ENCODE measurements at regions not wholly inside any gene's neighbourhood (a gene's known extent, or its start where the extent isn't known, plus 50 kb on each side); places are given as distances from the start of the nearest gene placed in this dataset.
"Not testable (repeated sequence)": the region's sequence is repeated elsewhere in the genome, so short reads cannot be mapped to it uniquely, and the experiment has no call there.

DNA sequence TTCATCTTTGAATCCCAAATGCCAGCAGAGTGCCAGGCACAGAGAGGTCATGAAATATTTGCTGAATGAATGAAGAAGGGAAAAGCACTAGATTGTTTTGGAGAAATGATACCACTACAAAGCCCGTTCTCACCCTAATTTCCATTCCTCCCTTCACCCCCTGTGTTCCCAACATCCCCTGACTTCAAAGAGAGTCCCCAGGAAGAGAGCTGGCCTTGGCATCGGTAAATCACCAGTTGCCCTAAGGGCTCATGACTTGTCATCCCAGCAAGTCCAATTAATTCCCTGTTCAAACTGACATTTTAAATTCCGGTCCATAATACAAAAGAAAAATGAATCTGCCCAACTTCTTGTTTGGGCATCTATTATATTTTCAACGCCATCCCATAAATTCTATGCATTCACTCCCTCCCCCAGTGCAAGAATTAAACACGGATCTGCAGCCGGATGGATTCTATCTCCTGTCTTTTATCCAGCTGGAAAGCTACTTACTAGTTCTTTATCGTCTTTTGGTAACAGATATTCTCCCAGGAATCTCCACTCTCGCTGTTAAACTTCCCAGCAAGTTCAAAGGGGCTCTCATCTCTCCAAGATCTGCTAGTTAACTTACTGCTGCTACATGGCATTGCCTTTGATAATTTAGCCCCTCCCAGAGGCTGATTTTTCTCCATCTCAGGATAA, 63.9 kb upstream of the TSC22D2 start:
- TF ChIP-seq, protein P1, sequence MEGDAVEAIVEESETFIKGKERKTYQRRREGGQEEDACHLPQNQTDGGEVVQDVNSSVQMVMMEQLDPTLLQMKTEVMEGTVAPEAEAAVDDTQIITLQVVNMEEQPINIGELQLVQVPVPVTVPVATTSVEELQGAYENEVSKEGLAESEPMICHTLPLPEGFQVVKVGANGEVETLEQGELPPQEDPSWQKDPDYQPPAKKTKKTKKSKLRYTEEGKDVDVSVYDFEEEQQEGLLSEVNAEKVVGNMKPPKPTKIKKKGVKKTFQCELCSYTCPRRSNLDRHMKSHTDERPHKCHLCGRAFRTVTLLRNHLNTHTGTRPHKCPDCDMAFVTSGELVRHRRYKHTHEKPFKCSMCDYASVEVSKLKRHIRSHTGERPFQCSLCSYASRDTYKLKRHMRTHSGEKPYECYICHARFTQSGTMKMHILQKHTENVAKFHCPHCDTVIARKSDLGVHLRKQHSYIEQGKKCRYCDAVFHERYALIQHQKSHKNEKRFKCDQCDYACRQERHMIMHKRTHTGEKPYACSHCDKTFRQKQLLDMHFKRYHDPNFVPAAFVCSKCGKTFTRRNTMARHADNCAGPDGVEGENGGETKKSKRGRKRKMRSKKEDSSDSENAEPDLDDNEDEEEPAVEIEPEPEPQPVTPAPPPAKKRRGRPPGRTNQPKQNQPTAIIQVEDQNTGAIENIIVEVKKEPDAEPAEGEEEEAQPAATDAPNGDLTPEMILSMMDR (IDR thresholded peaks at IDR 0.05) = no peak
- H3K27me3 ChIP-seq (replicated peaks; ENCODE audit: insufficient read depth) = no peaks in the 10 kb centered on the region
- H3K27ac ChIP-seq = no peak overlapping the region
- no peak overlapping the region for H3K4me3 ChIP-seq
- DNase-seq (ENCODE audit: low spot score) (no peak), ATAC-seq (ENCODE audit: insufficient number of reproducible peaks, low FRiP score, low read depth) (no peak)
- peaks cover 20 to 35% of the 10 kb centered on the region in 2 donors for H3K4me1 ChIP-seq (ENCODE audit: control insufficient read depth in 1 of 2, low read depth in 2 of 2)
- no peaks in the 10 kb centered on the region for H3K9me3 ChIP-seq
- H3K36me3 ChIP-seq = no peaks in the 10 kb centered on the region

DNA sequence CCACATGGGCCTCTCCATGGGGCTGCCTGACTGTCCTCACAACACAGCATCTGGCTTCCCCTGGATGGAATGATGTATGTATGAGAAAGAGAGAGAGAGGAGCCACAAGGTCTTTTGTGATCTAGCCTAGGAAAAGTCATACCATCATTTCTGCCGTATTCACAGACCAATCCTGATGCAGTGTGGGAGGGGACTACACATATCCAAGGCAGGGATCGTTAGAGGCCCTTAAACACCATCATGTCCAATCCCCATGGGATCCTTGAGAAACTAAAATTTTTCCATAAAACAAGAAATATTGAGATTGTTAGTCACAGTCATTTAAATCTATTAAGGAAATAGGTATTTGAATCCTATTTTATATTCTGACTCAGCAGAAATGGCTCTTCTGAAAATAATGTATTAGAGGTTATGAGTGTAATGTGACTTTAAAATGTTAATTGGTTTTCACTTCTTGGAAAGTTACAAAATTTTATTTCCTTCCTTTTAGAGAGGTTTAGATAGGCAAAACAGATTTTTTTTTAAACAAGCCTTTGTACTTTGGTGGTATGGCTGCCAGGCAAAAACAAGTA, 65.1 kb upstream of the TSC22D2 start:
- no peak overlapping the region for H3K27ac ChIP-seq
- peaks cover 11 to 26% of the 10 kb centered on the region in 2 donors for H3K4me1 ChIP-seq (ENCODE audit: control insufficient read depth in 1 of 2, low read depth in 2 of 2)
- TF ChIP-seq, protein P1 (IDR thresholded peaks at IDR 0.05) = no peak
- no peaks in the 10 kb centered on the region for H3K36me3 ChIP-seq
- no peaks in the 10 kb centered on the region for H3K9me3 ChIP-seq
- no peak for ATAC-seq (ENCODE audit: insufficient number of reproducible peaks, low FRiP score, low read depth)
- H3K4me3 ChIP-seq = no peak overlapping the region
- no peak for DNase-seq (ENCODE audit: low spot score)
- no peaks in the 10 kb centered on the region for H3K27me3 ChIP-seq (replicated peaks; ENCODE audit: insufficient read depth)

DNA sequence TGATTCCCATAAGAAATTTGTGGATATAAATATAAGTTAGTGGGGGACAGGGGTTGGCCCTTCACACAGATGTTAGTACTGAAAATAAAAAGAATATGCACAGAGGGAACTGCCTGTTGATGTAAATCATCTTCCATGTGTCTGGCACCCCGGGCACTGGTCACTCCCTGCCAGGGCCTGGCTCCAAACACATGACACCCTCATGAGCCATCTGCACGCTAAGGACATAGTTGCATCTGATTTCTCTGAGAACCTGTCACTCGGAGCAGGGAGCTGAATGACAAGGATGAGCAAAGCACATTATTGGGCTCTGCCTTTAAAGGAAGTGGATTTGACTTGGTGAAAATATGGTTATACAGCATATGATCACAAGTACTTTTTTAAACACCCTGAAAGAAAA, 66.2 kb upstream of the TSC22D2 start:
- H3K4me3 ChIP-seq = no peak overlapping the region
- H3K4me1 ChIP-seq (ENCODE audit: control insufficient read depth in 1 of 2, low read depth in 2 of 2) = peaks cover 3 to 15% of the 10 kb centered on the region in 2 donors
- no peak for ATAC-seq (ENCODE audit: insufficient number of reproducible peaks, low FRiP score, low read depth)
- no peak overlapping the region for H3K27ac ChIP-seq
- H3K9me3 ChIP-seq = no peaks in the 10 kb centered on the region
- no peaks in the 10 kb centered on the region for H3K27me3 ChIP-seq (replicated peaks; ENCODE audit: insufficient read depth)
- H3K36me3 ChIP-seq = no peaks in the 10 kb centered on the region
- DNase-seq (ENCODE audit: low spot score) = no peak
- TF ChIP-seq, protein P1 (IDR thresholded peaks at IDR 0.05) = no peak

DNA sequence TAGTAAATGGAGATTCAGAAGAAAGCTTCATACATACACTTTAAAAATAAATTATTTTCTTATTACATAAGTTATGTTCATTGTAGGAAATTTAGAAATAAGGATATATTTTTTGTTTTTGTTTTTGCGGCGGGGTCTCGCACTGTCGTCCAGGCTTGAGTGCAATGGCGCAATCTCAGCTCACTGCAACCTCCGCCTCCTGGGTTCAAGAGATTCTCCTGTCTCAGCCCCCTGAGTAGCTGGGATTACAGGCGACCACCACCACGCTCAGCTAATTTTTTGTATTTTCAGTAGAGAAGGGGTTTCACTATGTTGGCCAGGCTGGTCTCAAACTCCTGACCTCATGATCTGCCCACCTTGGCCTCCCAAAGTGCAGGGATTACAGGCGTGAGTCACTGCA, 71.7 kb upstream of the TSC22D2 start:
- not testable (repeated sequence) for H3K36me3 ChIP-seq; ATAC-seq (ENCODE audit: insufficient number of reproducible peaks, low FRiP score, low read depth); H3K27ac ChIP-seq; H3K4me1 ChIP-seq (ENCODE audit: control insufficient read depth in 1 of 2, low read depth in 2 of 2); H3K4me3 ChIP-seq; H3K9me3 ChIP-seq; H3K27me3 ChIP-seq (replicated peaks; ENCODE audit: insufficient read depth); DNase-seq (ENCODE audit: low spot score)

DNA sequence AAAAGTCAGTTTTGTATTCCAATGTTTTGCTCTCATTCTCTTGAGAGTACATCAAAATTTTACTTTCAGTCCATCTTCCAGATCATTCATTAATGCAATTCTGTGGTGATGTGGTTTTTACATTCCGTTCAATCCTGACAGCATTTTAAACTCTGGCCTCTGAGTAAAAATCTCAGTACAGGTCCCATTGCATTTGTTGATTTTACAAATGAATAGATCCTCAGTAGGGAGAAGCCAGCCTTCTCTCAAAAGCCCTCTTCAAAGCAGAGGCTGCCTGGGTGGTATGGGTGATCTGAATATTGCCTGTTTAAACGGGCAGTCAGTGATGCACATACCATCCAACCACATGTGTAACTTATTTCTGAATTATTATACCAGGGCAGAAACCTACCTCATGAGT, 72.5 kb upstream of the TSC22D2 start:
- H3K36me3 ChIP-seq = no peaks in the 10 kb centered on the region
- no peak overlapping the region for H3K4me3 ChIP-seq
- no peak for ATAC-seq (ENCODE audit: insufficient number of reproducible peaks, low FRiP score, low read depth)
- H3K27me3 ChIP-seq (replicated peaks; ENCODE audit: insufficient read depth) = no peaks in the 10 kb centered on the region
- no peak for DNase-seq (ENCODE audit: low spot score)
- TF ChIP-seq, protein P1 (IDR thresholded peaks at IDR 0.05) = no peak
- no peak overlapping the region for H3K27ac ChIP-seq
- no peaks in the 10 kb centered on the region for H3K9me3 ChIP-seq
- H3K4me1 ChIP-seq (ENCODE audit: control insufficient read depth in 1 of 2, low read depth in 2 of 2) = no peaks in the 10 kb centered on the region

DNA sequence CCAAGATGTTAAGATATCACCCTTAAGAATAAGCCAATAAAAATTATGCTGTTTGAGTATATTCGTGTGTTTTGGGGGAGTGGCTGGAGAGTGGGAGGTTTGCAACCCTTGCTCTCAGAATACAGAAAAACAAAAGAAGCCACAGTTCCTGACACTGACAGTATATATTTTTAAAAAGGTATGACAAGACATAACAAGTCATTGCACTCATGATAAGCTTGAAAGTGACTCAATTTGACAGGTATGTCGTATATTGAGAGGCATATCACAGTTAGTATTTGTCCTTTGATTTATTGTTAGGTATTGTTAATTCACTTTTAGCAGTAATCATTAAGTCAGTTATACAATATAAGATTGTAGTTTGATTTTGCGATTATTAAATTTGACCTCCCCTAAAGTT, 73.1 kb upstream of the TSC22D2 start:
- DNase-seq (ENCODE audit: low spot score) (no peak), ATAC-seq (ENCODE audit: insufficient number of reproducible peaks, low FRiP score, low read depth) (no peak)
- Histone ChIP-seq H3K9me3 (no peaks in the 10 kb centered on the region), H3K27me3 (replicated peaks; ENCODE audit: insufficient read depth) (no peaks in the 10 kb centered on the region), H3K4me3 (no peak overlapping the region), H3K27ac (no peak overlapping the region), H3K36me3 (no peaks in the 10 kb centered on the region), H3K4me1 (ENCODE audit: control insufficient read depth in 1 of 2, low read depth in 2 of 2) (no peaks in the 10 kb centered on the region)
- TF ChIP-seq, protein P1 (IDR thresholded peaks at IDR 0.05) = no peak
